ENCODE measurements at regions not wholly inside any gene's neighbourhood (a gene's known extent, or its start where the extent isn't known, plus 50 kb on each side); places are given as distances from the start of the nearest gene placed in this dataset.

GRCh38 chr2:106646605-106647004 is 159.4 kb downstream of the CD8B2 start:
- TF ChIP-seq POLR2A (IDR thresholded peaks at IDR 0.05; ENCODE audit: low read depth, low read length) (no peak), POLR2AphosphoS5 (IDR thresholded peaks at IDR 0.05; ENCODE audit: low read depth, low read length) (no peak)
